Stimulated activated naive CD8-positive, alpha-beta T cell treated with anti-CD3 and anti-CD28 coated beads, Interleukin-15, Interleukin-2, amounts not matched to agents 100 U/mL and 50 U/mL, for 24 hours (primary cell): ENCODE measurements at regions not wholly inside any gene's neighbourhood (a gene's known extent, or its start where the extent isn't known, plus 50 kb on each side); places are given as distances from the start of the nearest gene placed in this dataset.

Experiments used
- ATAC-seq: fragments of 150-1000 bp; cut with Tn5 transposase; one replicate; pipeline ENCODE4 v1.10.0; 2021
- DNase-seq: peaks from one replicate; pipeline ENCODE4 v3.0.0; 2021

- ATAC-seq (no peak), DNase-seq (no peak)
Measured at GRCh38 chr2:236852977-236853374, 232.7 kb upstream of the COPS8 start.

DNA sequence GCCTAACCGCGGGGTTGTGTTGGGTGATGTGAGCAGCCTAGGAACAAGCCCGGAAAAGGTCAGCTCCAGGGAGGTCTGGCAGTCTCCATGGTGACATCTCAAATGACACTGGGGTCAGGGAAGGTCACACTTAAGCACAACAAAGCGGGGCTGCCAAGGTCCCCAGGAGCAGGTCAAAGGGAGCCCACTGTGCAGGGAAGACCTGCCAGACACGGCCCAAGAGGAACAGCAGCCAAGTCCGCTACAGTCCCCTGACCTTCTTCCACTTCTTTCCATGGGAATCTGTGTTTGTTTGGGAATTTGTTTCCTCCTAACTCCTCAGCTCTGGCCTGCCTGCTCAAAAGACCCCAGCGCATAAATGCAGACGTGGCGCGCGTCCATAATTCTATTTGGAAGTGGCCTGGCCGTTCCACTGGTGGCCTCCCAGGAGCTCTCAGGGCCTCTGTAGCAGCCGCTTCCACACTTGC lies 232.1 kb upstream of the COPS8 start:
- DNase-seq (no peak), ATAC-seq (no peak)

- ATAC-seq (no peak), DNase-seq (no peak)
Measured at GRCh38 chr2:236855176-236855865, 230.4 kb upstream of the COPS8 start.

GRCh38 chr2:236855866-236856847 lies 229.5 kb upstream of the COPS8 start:
- ATAC-seq (no peak), DNase-seq (no peak)

DNA sequence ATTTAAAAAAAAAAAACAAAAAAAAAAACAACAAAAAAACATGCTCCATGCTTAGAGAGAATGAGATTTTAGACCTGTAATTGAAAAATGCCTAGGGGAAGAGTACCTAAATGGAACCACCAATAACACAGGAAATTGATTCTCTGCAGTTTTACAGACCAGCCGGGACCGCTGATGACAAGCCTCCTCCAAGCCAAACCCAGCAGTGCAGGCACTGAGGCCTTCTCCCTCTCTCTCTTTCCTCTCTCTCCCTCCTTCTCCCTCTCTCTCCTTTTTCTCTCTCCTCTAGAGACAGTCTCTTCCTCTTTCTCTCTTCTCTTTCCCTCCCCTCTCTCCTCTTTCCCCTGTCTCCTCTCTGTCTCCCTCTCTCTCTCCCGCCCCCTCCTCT lies 228.8 kb upstream of the COPS8 start:
- ATAC-seq (no peak), DNase-seq (no peak)

GRCh38 chr2:236857246-236857645 lies 228.4 kb upstream of the COPS8 start:
- ATAC-seq (no peak), DNase-seq (no peak)

DNA sequence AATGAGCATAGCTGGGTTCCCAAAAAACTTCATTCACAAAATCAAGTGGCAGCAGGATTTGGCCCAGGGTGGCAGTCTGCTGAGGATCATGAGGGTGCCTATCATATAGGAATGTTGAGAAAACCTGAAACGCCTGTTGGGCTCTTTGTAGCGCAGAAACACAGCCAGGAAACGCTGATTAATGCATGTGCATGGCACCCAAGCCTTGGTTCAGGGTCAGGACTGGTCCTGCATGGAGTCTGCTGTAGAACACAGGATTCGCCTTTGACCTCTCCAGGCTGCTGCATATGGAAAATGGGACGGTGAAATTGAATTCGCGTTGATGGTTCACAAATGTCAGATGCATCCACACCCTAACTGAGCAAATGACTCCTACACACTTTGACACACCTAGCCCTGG lies 227.9 kb upstream of the COPS8 start:
- ATAC-seq (no peak), DNase-seq (no peak)

GRCh38 chr2:236858661-236859060 lies 227.0 kb upstream of the COPS8 start:
- ATAC-seq (no peak), DNase-seq (no peak)

DNA sequence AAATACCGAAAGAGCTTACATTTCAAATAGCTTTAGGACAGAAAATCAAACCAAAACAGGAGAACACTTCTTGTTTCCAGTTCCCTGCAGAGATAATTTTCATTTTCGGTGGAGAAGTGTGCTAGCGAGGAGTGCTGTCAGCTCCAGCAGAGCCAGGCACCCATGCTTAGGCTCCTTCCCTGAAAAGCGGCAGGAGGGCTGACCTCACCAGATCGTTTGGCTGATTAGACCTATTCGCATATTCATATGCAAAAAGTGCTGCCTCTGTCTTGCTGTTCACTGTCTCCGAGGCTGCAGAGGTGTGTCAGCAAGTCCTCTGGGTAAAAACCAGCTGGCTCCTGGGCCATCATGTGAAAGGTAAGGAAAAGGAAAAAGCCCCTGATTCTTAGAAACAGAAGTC lies 225.8 kb upstream of the COPS8 start:
- DNase-seq: no peak
- ATAC-seq: no peak

- ATAC-seq (no peak), DNase-seq (no peak)
Measured at GRCh38 chr2:236861196-236861875, 224.4 kb upstream of the COPS8 start.

GRCh38 chr2:236861944-236862343 lies 223.7 kb upstream of the COPS8 start:
- ATAC-seq (no peak), DNase-seq (no peak)

GRCh38 chr2:236862526-236862925 lies 223.2 kb upstream of the COPS8 start:
- ATAC-seq: no peak

DNA sequence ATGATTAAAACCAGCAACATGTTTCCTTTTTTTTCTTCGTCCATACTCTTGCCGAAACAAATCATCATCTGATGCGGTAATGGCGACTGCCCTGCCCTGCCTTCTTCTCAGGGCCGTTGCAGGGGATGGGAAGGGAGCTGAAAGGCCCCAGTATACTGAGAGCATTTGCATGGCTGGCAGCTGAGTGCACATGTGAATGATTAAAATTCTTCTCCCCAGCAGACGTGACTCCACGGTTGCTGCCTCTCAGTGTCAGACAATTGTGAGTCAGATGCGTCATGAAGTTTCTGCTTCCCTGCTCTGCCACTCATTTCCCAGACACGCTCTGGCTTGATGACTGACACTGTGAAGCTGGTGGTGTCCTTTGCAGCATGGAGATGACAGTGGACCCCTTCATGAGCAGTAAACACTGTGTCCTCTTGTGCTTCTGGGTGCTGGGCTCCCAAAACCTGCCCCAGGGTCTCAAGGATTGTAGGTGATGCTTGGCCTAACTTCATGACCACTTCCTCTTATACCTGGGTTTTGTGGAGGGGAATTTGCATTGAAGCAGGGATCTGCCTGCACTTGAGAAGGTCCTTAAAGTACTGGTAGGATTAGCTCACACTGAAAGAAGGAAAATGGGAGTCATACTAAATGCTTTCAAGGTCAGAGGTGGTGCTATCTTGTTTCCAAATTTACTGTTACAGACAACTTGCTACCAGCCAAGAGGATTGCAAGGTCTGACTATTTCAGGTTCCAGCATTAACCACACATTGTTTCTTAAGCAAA lies 222.5 kb upstream of the COPS8 start:
- ATAC-seq (no peak), DNase-seq (no peak)

More at GRCh38 chr2:236862526-236862925, 223.2 kb upstream of the COPS8 start:
- DNase-seq: no peak

DNA sequence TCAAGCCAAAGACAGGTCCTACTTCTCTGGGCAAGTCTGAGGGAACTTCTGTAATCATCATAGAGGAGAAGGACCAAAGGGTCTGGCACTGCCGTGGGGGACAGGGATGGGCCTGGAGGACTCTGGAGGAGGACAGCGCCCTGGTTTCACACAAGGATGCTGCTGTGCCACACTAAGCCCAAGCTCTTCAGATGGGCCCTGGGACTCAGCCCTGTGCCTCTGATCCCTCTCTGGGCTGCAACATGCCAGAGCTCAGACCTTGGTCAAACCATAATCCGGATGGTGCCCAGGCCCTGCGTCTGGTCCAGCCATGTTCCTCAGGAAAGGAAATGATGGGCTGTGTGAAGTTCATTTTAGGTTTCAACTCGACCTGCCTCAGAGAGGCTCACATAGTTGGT lies 222.0 kb upstream of the COPS8 start:
- no peak for ATAC-seq

GRCh38 chr2:236865052-236865451 lies 220.6 kb upstream of the COPS8 start:
- ATAC-seq: no peak
- DNase-seq: no peak

More for the DNA sequence above, 222.0 kb upstream of the COPS8 start:
- no peak for DNase-seq

DNA sequence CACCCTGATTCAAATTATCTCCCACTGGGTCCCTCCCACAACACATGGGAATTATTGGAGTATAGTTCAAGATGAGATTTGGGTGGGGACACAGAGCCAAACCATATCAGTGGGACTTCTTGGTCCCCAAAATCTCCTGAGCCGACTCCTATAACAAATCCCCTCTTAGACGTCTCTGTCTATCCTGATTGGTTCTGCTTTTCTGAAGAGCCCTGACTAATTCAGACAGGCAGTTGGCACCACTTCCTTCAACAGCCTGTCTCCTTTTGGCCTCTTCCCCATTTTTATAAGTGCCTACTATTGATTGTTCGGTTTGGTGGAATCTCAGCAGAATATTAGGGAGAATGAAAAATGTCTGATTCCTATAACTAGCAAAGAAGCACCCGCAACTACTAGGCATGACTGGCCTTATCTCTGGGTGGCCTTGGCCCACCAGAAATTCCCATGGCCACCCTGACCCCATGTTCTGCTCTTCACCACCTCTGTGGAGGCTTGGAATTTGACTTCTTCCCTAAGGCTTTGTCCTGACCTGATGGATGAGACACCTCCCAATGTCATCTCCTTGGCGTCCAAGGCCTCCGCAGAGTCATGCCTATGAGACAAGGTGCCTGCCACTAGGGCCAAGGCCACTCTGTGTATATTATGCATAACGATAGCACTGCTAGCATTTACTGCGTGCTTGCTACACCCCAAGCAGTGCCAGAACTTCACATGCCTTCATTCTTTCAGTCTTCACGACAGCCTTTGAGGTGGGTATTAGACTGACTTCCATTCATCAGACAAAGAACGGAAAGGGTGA lies 218.9 kb upstream of the COPS8 start:
- DNase-seq: no peak
- no peak for ATAC-seq

DNA sequence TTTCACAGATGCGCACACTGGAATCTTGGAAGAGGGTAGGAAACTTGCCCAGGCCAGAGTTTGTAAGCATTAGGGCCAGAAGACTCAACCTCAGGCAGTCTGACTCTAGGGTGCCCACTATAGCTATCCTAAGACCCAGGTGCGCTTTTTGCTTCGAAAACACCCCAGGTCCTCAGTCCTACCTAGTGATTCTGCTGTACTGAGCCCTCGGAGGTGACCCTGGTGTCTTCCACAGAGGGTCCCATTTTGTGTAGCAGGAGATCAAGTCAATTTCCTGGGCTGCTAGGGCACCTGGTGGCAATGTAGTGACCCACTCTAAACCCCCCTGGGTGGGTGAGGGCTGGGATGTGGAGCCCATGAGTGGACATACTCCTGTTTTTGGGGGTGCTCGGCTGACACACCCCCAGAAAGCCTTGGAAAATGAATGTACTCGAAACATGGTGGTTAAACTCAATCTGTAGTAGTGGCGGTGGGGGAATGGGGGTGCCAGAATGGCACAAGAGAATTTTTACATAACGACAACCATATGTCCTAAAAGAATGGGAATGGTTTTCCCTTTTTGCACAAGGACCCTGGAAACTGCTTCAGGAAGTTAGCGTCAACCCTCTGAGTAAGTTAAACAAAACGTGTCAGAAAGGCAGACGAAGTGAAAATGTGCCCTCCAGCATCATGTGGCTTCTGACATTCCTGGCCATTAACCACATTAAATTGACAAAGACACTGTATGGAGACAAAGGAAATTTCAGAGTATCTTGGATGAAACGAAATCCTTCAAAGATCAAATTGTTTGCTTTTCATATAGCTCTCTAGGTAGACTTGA lies 218.0 kb upstream of the COPS8 start:
- DNase-seq: no peak
- no peak for ATAC-seq

DNA sequence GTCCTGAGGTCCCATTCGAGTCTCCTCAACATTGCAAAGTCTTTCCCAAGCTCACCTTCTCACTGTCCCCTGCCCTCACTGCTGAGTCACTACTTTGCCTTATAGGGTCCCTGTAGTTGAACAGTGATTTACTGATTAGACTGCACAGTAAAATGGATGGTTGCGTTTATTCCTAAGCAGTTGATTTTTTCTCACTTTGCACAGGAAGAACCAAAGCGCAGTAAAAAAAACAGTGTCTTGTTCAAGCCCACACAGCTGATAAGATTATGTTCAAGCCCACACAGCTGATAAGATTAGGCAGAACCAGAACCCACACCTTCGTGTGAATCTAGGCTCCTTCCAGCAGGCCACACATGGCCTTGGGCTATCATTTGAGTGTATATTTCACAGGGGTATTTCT lies 215.3 kb upstream of the COPS8 start:
- DNase-seq (no peak), ATAC-seq (no peak)

GRCh38 chr2:236871500-236872001 lies 214.1 kb upstream of the COPS8 start:
- ATAC-seq: peak; percentile 32
- no peak for DNase-seq

GRCh38 chr2:236872015-236872414 lies 213.7 kb upstream of the COPS8 start:
- no peak for ATAC-seq
- DNase-seq: no peak
